ENCODE measurements at regions not wholly inside any gene's neighbourhood (a gene's known extent, or its start where the extent isn't known, plus 50 kb on each side); places are given as distances from the start of the nearest gene placed in this dataset.
"Not testable (repeated sequence)": the region's sequence is repeated elsewhere in the genome, so short reads cannot be mapped to it uniquely, and the experiment has no call there.

DNA sequence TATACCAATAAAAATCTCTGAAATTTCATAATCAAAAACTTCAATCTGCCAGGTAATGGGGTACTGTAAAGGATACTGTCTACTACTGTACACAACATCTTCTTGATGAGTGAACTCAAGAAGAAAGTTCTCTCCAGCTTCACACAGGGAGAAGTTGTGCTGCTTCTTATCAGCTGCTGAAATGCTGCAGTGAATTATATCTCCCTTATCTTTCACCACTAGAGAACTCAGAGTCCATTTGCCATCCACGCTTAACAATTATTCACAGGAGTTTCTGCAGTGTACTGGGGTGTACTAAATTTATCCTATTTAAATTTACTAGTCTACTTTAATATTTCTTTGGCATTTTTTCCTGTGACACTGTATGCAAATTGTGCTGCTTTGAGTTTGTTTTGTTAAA is 384.8 kb downstream of the TFAP2B start:
- CTCF ChIA-PET: no interaction called here
- no peaks in the 10 kb centered on the region for H3K9me3 Mint-ChIP-seq
- H3K27ac Mint-ChIP-seq: no peak overlapping the region
- no peaks in the 10 kb centered on the region for H3K36me3 Mint-ChIP-seq
- no peak overlapping the region for H3K4me3 Mint-ChIP-seq
- H3K4me1 Mint-ChIP-seq: no peaks in the 10 kb centered on the region
- no peak for DNase-seq
- H3K27me3 Mint-ChIP-seq: no peaks in the 10 kb centered on the region

DNA sequence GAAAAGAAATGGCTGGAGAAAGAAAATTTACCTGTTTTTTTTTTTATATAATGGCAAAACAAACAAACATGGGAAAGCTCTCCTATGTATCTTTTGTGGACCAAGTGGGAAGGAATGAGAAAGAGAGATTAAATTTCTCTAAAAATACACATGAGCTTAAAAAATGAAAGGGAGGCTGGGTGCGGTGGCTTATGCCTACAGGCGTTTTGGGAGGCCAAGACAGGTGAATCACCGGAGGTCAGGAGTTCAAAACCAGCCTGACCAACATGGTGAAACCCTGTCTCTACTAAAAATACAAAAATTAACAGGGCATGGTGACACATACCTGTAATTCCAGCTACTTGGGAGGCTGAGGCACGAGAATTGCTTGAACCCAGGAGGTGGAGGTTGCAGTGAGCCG is 388.0 kb downstream of the TFAP2B start:
- H3K4me3 Mint-ChIP-seq, H3K36me3 Mint-ChIP-seq, H3K27me3 Mint-ChIP-seq, DNase-seq, H3K9me3 Mint-ChIP-seq, H3K27ac Mint-ChIP-seq, CTCF ChIA-PET, H3K4me1 Mint-ChIP-seq: not testable (repeated sequence)

DNA sequence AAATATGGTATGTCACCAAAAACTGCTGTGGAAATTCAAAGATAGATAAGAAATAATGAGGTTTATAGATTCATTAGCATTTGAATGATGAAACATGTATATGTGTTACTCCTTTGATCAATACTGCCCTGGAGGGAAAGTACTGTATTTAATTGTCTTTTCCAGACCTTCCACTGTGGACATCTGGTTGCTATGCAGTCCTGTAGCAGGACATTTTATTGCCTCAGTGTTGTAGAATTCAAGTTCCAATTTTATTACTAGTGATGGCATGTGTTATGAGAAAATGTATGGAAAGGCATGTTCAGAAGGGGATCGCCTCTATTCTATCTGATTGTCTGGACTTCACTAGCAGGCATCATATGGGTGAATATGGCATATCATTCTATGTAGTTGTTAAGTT is 391.0 kb downstream of the TFAP2B start:
- no peak overlapping the region for H3K4me3 Mint-ChIP-seq
- DNase-seq: no peak
- H3K27ac Mint-ChIP-seq: no peak overlapping the region
- CTCF ChIA-PET: no interaction called here
- no peaks in the 10 kb centered on the region for H3K27me3 Mint-ChIP-seq
- H3K36me3 Mint-ChIP-seq: no peaks in the 10 kb centered on the region
- H3K4me1 Mint-ChIP-seq: no peaks in the 10 kb centered on the region
- H3K9me3 Mint-ChIP-seq: no peaks in the 10 kb centered on the region

DNA sequence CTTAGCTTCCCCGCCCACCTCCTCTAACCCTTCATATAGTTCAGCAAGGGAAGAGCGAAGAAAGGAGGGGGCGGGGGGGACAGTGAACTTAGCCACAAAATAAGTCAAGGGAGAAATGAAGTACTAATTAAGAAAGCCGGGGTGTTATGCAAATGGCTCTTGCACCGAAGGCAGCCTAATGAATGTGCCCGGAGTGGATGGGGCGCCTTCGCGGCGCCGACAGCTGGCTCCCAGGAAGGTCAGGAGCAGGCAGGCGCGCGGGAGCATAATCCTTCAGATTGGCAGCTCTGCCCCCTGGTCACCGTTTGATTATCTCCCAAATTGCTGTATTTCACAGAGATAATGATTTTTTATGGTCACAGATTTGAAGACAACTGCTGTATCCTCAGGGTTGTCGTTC is 395.1 kb downstream of the TFAP2B start:
- Mint-ChIP-seq H3K27me3 (no peaks in the 10 kb centered on the region), H3K4me1 (no peaks in the 10 kb centered on the region), H3K9me3 (no peaks in the 10 kb centered on the region), H3K36me3 (no peaks in the 10 kb centered on the region), H3K27ac (no peak overlapping the region), H3K4me3 (no peak overlapping the region)
- CTCF ChIA-PET: no interaction called here
- no peak for DNase-seq

DNA sequence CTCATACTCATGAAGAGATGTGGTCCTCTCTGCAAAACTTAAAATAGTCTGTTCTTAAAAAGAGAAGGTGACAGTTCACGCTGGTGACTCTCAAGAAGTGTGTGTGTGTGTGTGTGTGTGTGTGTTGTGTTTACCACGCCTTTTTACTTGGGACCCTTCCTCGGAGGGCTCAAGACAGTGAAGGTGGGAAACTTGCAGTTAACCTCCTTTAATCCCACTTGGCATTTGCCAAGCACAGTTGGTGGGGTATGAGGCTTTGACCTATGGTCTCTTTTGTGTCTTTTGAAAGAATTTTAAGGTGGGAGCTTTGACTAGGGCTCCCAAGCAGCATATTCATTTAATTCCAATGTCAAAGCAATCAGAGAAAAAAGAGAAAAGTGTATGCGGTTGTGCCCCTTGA is 395.8 kb downstream of the TFAP2B start:
- no peaks in the 10 kb centered on the region for H3K27me3 Mint-ChIP-seq
- DNase-seq: no peak
- no peak overlapping the region for H3K4me3 Mint-ChIP-seq
- no peaks in the 10 kb centered on the region for H3K36me3 Mint-ChIP-seq
- H3K9me3 Mint-ChIP-seq: no peaks in the 10 kb centered on the region
- no peaks in the 10 kb centered on the region for H3K4me1 Mint-ChIP-seq
- CTCF ChIA-PET: no interaction called here
- H3K27ac Mint-ChIP-seq: no peak overlapping the region

DNA sequence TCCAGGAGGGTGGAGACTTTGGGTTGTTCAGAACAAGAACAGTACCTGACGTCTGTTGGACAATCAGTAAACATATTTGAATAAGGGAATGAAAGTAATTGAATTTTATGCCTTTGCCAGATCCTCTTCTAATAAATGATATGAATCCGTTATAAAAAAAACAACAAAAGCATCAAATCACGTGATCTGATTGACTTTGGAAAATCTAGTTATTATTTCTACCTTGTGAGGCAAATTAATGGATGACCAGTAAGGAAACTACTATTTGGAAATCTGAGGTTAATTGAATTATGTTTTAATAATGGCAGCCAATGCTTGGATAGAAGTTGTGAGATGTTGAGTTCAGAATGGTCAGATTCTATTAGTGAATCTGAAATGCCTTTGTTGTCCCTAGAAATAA is 399.5 kb downstream of the TFAP2B start:
- no peaks in the 10 kb centered on the region for H3K4me1 Mint-ChIP-seq
- H3K27ac Mint-ChIP-seq: no peak overlapping the region
- DNase-seq: no peak
- no peaks in the 10 kb centered on the region for H3K9me3 Mint-ChIP-seq
- CTCF ChIA-PET: no interaction called here
- H3K36me3 Mint-ChIP-seq: no peaks in the 10 kb centered on the region
- H3K4me3 Mint-ChIP-seq: no peak overlapping the region
- H3K27me3 Mint-ChIP-seq: no peaks in the 10 kb centered on the region

DNA sequence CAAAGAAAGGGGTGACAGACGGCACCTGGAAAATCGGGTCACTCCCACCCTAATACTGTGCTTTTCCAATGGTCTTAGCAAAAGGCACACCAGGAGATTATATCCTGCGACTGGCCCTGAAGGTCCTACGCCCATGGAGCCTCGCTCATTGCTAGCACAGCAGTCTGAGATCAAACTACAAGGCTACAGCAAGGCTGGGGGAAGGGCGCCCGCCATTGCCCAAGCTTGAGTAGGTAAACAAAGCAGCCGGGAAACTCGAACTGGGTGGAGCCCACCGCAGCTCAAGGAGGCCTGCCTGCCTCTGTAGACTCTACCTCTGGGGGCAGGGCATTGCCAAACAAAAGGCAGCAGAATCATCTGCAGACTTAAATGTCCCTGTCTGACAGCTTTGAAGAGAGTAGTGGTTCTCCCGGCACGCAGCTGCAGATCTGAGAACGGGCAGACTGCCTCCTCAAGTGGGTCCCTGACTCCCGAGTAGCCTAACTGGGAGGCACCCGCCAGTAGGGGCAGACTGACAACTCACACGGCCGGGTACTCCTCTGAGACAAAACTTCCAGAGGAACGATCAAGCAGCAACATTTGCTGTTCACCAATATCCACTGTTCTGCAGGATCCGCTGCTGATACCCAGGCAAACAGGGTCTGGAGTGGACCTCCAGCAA is 406.0 kb downstream of the TFAP2B start:
- DNase-seq, H3K9me3 Mint-ChIP-seq, H3K27ac Mint-ChIP-seq, H3K4me3 Mint-ChIP-seq, H3K36me3 Mint-ChIP-seq, H3K4me1 Mint-ChIP-seq, H3K27me3 Mint-ChIP-seq, CTCF ChIA-PET: not testable (repeated sequence)

DNA sequence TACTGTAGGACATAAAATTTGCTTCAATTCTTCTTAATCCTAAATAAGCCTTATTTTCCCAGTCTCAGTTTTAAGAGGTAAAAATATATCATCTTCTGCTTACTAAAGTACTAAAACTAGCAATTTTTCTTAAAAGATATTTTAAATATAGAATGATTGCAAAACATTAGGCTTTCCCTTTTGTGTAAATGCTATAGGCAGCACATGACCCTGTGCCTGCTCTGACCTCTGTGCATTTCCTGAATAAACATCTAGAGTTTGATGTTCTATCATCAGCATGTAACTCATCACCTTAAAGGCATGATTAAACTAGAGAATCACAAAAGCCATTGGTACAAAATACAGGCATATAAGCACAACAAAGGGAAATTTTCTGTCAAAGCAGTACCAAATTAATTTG is 422.7 kb downstream of the TFAP2B start:
- Mint-ChIP-seq H3K4me3 (no peak overlapping the region), H3K9me3 (peaks cover 2% of the 10 kb centered on the region), H3K27ac (no peak overlapping the region), H3K36me3 (no peaks in the 10 kb centered on the region), H3K27me3 (no peaks in the 10 kb centered on the region), H3K4me1 (no peaks in the 10 kb centered on the region)
- no peak for DNase-seq
- CTCF ChIA-PET: no interaction called here

DNA sequence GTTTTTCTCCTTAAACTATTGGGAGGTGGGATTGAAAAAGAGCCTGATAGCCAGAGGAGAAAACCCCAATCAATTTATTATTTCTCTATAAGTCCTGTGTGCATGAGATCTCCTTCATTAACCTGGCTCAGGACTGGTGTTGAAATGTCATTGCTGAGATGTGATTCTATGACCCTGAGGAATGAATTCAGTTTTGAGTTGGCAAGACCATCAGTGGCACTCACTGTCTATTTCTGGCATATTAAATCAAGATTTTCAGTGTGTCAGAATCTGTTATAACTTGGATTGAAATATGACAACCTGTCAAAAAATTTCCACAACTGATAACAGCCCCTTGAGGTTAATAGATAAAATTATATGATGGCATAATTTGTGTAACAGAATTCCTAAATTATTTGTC is 431.1 kb downstream of the TFAP2B start:
- no peak overlapping the region for H3K27ac Mint-ChIP-seq
- H3K4me3 Mint-ChIP-seq: no peak overlapping the region
- H3K9me3 Mint-ChIP-seq: no peaks in the 10 kb centered on the region
- no peaks in the 10 kb centered on the region for H3K27me3 Mint-ChIP-seq
- no peaks in the 10 kb centered on the region for H3K4me1 Mint-ChIP-seq
- CTCF ChIA-PET: no interaction called here
- no peak for DNase-seq
- H3K36me3 Mint-ChIP-seq: no peaks in the 10 kb centered on the region

DNA sequence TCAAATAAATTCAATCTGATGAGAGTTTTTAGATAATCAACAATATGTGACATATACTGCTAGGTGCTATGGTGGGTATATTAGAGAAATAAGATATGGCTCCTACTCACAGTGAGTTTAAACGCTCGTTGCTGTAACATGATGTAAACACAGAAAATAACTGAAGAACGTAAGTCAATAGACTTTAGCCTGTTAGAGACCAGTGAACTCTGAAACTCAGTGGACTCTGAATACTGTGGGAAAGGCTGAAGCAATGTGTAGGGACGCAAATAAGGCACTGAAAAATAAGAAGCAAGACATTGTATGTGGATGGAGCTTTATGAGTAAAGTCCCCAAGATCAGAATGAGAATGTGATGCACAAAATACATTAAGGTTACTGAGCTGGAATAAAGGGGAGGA is 431.6 kb downstream of the TFAP2B start:
- CTCF ChIA-PET: no interaction called here
- no peaks in the 10 kb centered on the region for H3K9me3 Mint-ChIP-seq

DNA sequence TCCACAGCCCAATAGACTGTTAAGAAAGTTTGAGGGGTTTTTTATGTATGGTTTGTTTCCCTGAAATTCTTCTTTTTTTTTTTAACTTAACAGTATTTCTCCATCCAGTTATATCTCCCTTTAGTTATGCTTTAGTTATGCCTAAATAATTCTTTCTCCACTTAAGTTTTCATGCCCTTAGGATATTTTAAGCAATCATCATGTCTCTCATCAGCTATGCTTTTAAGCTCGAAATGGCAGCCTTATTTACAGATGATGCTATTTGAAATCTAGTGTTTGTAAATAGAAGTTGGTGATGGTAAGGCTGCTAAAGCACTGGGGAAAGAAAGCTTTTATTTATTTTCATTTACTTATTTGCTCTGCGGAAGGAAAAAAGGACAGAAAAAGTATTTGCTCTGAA is 439.3 kb downstream of the TFAP2B start:
- Mint-ChIP-seq H3K27me3 (no peaks in the 10 kb centered on the region), H3K9me3 (no peaks in the 10 kb centered on the region), H3K4me3 (no peak overlapping the region), H3K4me1 (no peaks in the 10 kb centered on the region), H3K27ac (no peak overlapping the region), H3K36me3 (no peaks in the 10 kb centered on the region)
- DNase-seq: no peak
- CTCF ChIA-PET: no interaction called here

More for the DNA sequence above, 431.6 kb downstream of the TFAP2B start:
- H3K4me1 Mint-ChIP-seq: no peaks in the 10 kb centered on the region
- H3K36me3 Mint-ChIP-seq: no peaks in the 10 kb centered on the region
- no peaks in the 10 kb centered on the region for H3K27me3 Mint-ChIP-seq
- no peak overlapping the region for H3K27ac Mint-ChIP-seq
- DNase-seq: no peak
- H3K4me3 Mint-ChIP-seq: no peak overlapping the region

DNA sequence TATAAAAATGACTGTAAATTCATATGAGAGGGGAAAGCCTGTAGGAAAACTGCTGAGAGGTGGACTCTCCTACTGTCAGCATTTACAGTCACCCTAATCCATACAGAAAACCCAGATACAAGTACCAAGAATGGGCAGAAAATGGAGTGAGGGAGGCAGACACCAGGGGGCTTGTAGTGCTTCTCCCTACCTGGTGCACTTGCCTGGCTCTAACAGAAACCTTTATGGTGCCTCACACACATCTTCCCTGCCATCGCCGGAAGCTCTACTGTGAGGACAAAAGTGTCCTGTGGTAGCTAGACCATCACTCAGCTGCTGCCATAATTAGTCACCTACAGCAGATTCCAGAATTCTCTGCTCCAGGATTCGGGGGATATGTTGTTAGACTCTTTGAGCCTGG is 441.3 kb downstream of the TFAP2B start:
- CTCF ChIA-PET: no interaction called here
- H3K27me3 Mint-ChIP-seq: no peaks in the 10 kb centered on the region
- H3K4me1 Mint-ChIP-seq: no peaks in the 10 kb centered on the region
- no peak overlapping the region for H3K4me3 Mint-ChIP-seq
- no peaks in the 10 kb centered on the region for H3K36me3 Mint-ChIP-seq
- no peak for DNase-seq
- no peaks in the 10 kb centered on the region for H3K9me3 Mint-ChIP-seq
- H3K27ac Mint-ChIP-seq: no peak overlapping the region

DNA sequence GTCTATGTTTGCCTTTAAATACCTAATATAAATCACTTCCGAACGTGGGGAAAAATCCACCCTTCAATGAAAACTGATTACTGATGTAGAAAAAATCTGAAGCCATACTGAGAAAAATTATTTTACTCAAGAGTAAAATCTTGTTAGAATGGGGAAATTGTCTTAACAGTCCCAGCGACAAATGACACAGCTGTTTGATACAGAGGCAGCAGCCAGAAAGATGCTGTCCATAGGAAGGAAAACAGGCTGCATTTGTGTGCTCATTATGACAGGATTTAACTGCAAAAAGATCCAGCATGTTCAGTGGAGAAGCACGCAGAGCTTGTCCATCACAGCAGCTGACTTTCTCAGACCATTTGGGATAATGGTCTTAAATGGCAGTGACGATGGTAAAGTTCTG is 443.0 kb downstream of the TFAP2B start:
- H3K4me1 Mint-ChIP-seq: no peaks in the 10 kb centered on the region
- H3K36me3 Mint-ChIP-seq: no peaks in the 10 kb centered on the region
- CTCF ChIA-PET: no interaction called here
- no peaks in the 10 kb centered on the region for H3K27me3 Mint-ChIP-seq
- DNase-seq: no peak
- no peak overlapping the region for H3K27ac Mint-ChIP-seq
- H3K9me3 Mint-ChIP-seq: no peaks in the 10 kb centered on the region
- no peak overlapping the region for H3K4me3 Mint-ChIP-seq

DNA sequence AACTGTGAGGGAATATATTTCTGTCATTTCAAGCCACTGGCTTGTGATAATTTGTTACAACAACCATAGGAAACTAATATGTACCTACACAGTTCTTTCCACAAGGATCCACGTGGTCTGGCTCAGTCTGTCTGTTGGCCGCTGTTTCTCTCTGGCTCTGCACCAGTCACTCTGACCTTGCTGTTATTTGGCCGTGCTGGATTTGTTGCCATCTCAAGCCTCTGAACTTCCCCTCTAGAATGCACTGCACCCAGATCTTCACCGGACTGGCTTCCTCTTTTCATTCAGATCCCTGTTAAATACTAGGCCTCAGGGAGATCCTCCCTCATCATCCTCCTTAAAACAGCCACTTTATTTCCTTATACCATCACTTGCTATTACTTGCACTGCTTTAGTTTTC is 446.8 kb downstream of the TFAP2B start:
- no peaks in the 10 kb centered on the region for H3K9me3 Mint-ChIP-seq
- no peaks in the 10 kb centered on the region for H3K4me1 Mint-ChIP-seq
- H3K36me3 Mint-ChIP-seq: no peaks in the 10 kb centered on the region
- DNase-seq: no peak
- no peak overlapping the region for H3K4me3 Mint-ChIP-seq
- no peaks in the 10 kb centered on the region for H3K27me3 Mint-ChIP-seq
- no peak overlapping the region for H3K27ac Mint-ChIP-seq
- CTCF ChIA-PET: no interaction called here

DNA sequence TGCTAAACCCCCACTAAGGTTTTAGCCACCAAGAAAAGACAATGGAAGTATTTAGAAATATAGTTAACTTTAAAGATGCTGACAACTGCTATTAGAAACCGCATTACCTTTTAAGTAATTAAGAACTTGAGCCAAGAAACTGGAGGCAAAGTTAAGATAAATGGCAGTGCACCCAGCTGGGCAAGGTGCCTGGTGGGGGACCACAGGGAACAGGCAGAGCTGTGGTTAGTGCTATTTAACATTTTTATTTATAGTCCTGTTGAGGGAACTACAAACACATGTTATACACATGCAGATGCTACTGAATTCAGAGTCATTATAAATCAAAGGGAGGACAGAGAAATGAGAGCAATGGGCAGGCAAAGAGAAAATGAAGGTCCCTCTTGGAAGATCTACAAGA is 447.9 kb downstream of the TFAP2B start:
- CTCF ChIA-PET: no interaction called here
- no peak for DNase-seq
- Mint-ChIP-seq H3K9me3 (no peaks in the 10 kb centered on the region), H3K27ac (no peak overlapping the region), H3K36me3 (no peaks in the 10 kb centered on the region), H3K4me3 (no peak overlapping the region), H3K4me1 (no peaks in the 10 kb centered on the region), H3K27me3 (no peaks in the 10 kb centered on the region)

DNA sequence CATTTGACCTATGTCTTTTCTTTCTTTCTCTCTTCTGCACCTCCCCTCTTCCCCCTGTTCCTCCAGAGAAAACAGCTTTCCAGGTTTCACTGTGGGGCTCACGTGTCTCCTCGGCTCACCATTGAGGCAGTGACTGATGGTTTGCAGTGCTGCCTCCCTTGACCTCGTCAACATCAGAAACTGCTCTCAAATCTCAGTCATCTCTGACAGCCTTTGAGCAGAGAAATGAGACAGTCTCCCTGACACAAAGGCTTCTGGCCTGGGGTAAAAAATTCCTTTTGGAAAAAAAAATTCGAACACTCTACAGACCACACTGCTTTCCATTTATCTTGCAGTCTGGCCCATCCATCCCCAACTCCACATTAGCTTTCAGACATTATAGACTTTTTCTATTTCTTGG is 450.0 kb downstream of the TFAP2B start:
- no peaks in the 10 kb centered on the region for H3K27me3 Mint-ChIP-seq
- no peaks in the 10 kb centered on the region for H3K4me1 Mint-ChIP-seq

More for the DNA sequence above, 450.0 kb downstream of the TFAP2B start:
- no peak for DNase-seq
- Mint-ChIP-seq H3K9me3 (no peaks in the 10 kb centered on the region), H3K27ac (no peak overlapping the region), H3K36me3 (no peaks in the 10 kb centered on the region), H3K4me3 (no peak overlapping the region)
- CTCF ChIA-PET: no interaction called here
